Type B pancreatic cell (in vitro differentiated cells): ENCODE measurements at regions not wholly inside any gene's neighbourhood (a gene's known extent, or its start where the extent isn't known, plus 50 kb on each side); places are given as distances from the start of the nearest gene placed in this dataset.

Experiments
- DNase-seq: peaks from one replicate; pipeline ENCODE4 v3.0.0; 2021; ENCODE audit warnings: mixed read lengths; ENCODE audit not compliant: unreplicated experiment; ENCODE audit errors: extremely low spot score
- H3K27ac Mint-ChIP-seq: 2 replicates; pipeline ENCODE4 v1.8.0; 2021; ENCODE audit warnings: mild to moderate bottlenecking, mixed read lengths
- H3K27me3 Mint-ChIP-seq: 2 replicates; pipeline ENCODE4 v1.8.0; 2021; ENCODE audit warnings: mixed read lengths
- H3K36me3 Mint-ChIP-seq: 2 replicates; pipeline ENCODE4 v1.8.0; 2021; ENCODE audit warnings: mixed read lengths
- H3K4me1 Mint-ChIP-seq: one replicate; pipeline ENCODE4 v1.8.0; 2021; ENCODE audit warnings: mixed read lengths; ENCODE audit not compliant: unreplicated experiment
- H3K4me3 Mint-ChIP-seq: 2 replicates; pipeline ENCODE4 v1.8.0; 2021; ENCODE audit warnings: mild to moderate bottlenecking, mixed read lengths
- H3K9me3 Mint-ChIP-seq: 2 replicates; pipeline ENCODE4 v1.8.0; 2021; ENCODE audit warnings: mixed read lengths
- CTCF ChIP-seq: fragments of 200-600 bp; sonication (generic); conservative IDR thresholded peaks from 2 replicates; pipeline ENCODE4 v1.5.0; 2021; ENCODE audit warnings: antibody characterized with exemption, mild to moderate bottlenecking

GRCh38 chr7:115475206-115475605, 553.3 kb downstream of the MDFIC start:
- Mint-ChIP-seq H3K27ac (no peak overlapping the region), H3K9me3 (no peaks in the 10 kb centered on the region), H3K4me3 (peak overlapping the region; percentile 1), H3K27me3 (peaks cover 45% of the 10 kb centered on the region), H3K4me1 (peaks cover 7% of the 10 kb centered on the region), H3K36me3 (no peaks in the 10 kb centered on the region)
- no peak for DNase-seq
- TF ChIP-seq CTCF = no peak

GRCh38 chr7:115474137-115474536, 552.2 kb downstream of the MDFIC start:
- H3K36me3 Mint-ChIP-seq = no peaks in the 10 kb centered on the region
- no peak for TF ChIP-seq CTCF

GRCh38 chr7:115471891-115472290, 550.0 kb downstream of the MDFIC start:
- DNase-seq = no peak
- Mint-ChIP-seq H3K4me3 (no peak overlapping the region), H3K9me3 (no peaks in the 10 kb centered on the region), H3K36me3 (no peaks in the 10 kb centered on the region), H3K4me1 (peaks cover 4% of the 10 kb centered on the region), H3K27ac (no peak overlapping the region), H3K27me3 (peaks cover 24% of the 10 kb centered on the region)
- no peak for TF ChIP-seq CTCF

More at GRCh38 chr7:115474137-115474536, 552.2 kb downstream of the MDFIC start:
- no peak overlapping the region for H3K27ac Mint-ChIP-seq
- DNase-seq = no peak
- H3K4me1 Mint-ChIP-seq = peaks cover 7% of the 10 kb centered on the region
- H3K9me3 Mint-ChIP-seq = no peaks in the 10 kb centered on the region
- peaks cover 34% of the 10 kb centered on the region for H3K27me3 Mint-ChIP-seq
- H3K4me3 Mint-ChIP-seq = no peak overlapping the region

- Mint-ChIP-seq H3K4me3 (no peak overlapping the region), H3K27me3 (no peaks in the 10 kb centered on the region), H3K9me3 (no peaks in the 10 kb centered on the region), H3K36me3 (no peaks in the 10 kb centered on the region), H3K27ac (no peak overlapping the region), H3K4me1 (no peaks in the 10 kb centered on the region)
- no peak for TF ChIP-seq CTCF
- DNase-seq = no peak
Measured at GRCh38 chr7:115462301-115463015, 540.6 kb downstream of the MDFIC start.

GRCh38 chr7:115449689-115450088, 527.8 kb downstream of the MDFIC start:
- Mint-ChIP-seq H3K9me3 (no peaks in the 10 kb centered on the region), H3K4me1 (no peaks in the 10 kb centered on the region), H3K4me3 (no peak overlapping the region), H3K36me3 (no peaks in the 10 kb centered on the region), H3K27ac (no peak overlapping the region), H3K27me3 (no peaks in the 10 kb centered on the region)
- no peak for TF ChIP-seq CTCF
- DNase-seq = no peak
